GM12892 (cell line): ENCODE measurements at regions not wholly inside any gene's neighbourhood (a gene's known extent, or its start where the extent isn't known, plus 50 kb on each side); places are given as distances from the start of the nearest gene placed in this dataset.

ENCODE experiments used
- POLR2A ChIP-seq: IDR thresholded peaks from 2 replicates; pipeline ENCODE4 v1.6.1; 2011; ENCODE audit warnings: low read depth, low read length, control low read depth
- TAF1 ChIP-seq: IDR thresholded peaks from 2 replicates; pipeline ENCODE4 v1.6.1; 2011; ENCODE audit warnings: low read depth, mild to moderate bottlenecking, control low read depth, low read length, borderline replicate concordance

DNA sequence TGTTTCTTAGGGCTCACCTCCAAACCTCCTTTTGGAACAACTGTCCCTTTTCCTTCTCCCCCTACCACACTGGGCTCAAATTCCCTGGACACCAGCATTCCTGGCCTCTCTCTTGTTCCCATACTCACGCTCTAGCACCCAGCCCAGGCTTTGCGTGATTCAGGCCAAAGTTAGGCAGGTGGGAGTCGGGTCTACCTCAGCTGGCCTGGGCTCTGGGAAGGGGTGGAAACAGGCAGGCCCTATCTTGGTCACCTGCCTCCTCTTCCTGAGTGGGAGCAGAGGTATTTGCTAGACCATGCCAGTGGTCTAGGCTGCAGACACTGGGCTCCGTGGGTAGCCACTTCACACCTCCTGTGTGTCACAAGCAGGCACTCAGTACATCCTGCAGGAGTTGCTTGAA, 211.1 kb upstream of the MAMLD1 start:
- TF ChIP-seq POLR2A (no peak), TAF1 (no peak)
